SU-DHL-6 (cell line): ENCODE measurements at regions not wholly inside any gene's neighbourhood (a gene's known extent, or its start where the extent isn't known, plus 50 kb on each side); places are given as distances from the start of the nearest gene placed in this dataset.

ENCODE experiments used
- CTCF ChIP-seq: fragments of 200-600 bp; sonication (generic); IDR thresholded peaks from one replicate; pipeline ENCODE4 v1.5.1; 2017; ENCODE audit warnings: antibody characterized with exemption, mild to moderate bottlenecking, low read length, moderate library complexity; ENCODE audit not compliant: insufficient read depth, poor library complexity, severe bottlenecking
- EZH2phosphoT487 ChIP-seq: fragments of 200-600 bp; sonication (generic), shearing (Covaris generic); conservative IDR thresholded peaks from 2 replicates; pipeline ENCODE4 v1.6.1; 2018; ENCODE audit warnings: mild to moderate bottlenecking, antibody characterized with exemption, low read length, moderate library complexity, mixed read lengths

DNA sequence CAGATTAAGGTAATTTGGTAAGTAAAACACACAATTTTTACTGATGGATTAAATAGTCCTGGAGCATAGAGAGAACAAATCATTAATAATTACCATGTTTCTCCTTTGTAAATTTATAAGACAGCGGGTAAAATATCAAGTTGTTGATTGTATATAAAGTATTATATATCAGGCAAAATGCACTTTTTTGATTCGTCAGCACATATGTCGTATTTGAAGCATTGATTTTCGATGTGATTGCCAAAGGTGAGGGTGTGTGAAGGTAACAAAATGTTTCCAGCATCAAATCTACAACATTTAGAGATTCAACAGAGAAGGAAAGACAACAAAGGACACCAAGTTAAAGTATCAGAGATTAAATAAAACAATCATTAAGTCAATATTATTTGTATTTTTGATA, 1437.8 kb upstream of the ADGRL3 start:
- TF ChIP-seq CTCF: no peak
- TF ChIP-seq EZH2phosphoT487: no peak
